ENCODE measurements at regions not wholly inside any gene's neighbourhood (a gene's known extent, or its start where the extent isn't known, plus 50 kb on each side); places are given as distances from the start of the nearest gene placed in this dataset.
"Not testable (repeated sequence)": the region's sequence is repeated elsewhere in the genome, so short reads cannot be mapped to it uniquely, and the experiment has no call there.

- no peak overlapping the region for H3K27ac ChIP-seq (ENCODE audit: extremely low read length, insufficient read depth, low read length)
- H3K4me3 ChIP-seq (replicated peaks in 1 of 3; ENCODE audit: insufficient read depth in 1 of 3, low read depth in 2 of 3, low read length in 3 of 3), result no peak overlapping the region
- H3K9me3 ChIP-seq (ENCODE audit: low read length), result no peaks in the 10 kb centered on the region
- ATAC-seq (no peak), DNase-seq (ENCODE audit: low spot score) (no peak), FAIRE-seq (no peak)
- no peak overlapping the region for H3K4me2 ChIP-seq (ENCODE audit: low read depth, low read length)
- TF ChIP-seq RFX1 (IDR thresholded peaks at IDR 0.05) (no peak), CEBPB (IDR thresholded peaks at IDR 0.05; ENCODE audit: borderline replicate concordance, low read depth, low read length) (peak; percentile 88), CEBPG (CRISPR knock-in tag; IDR thresholded peaks at IDR 0.05) (peak; percentile 31; the same call in 1 of the 2 replicates)
- no peaks in the 10 kb centered on the region for H3K36me3 ChIP-seq (replicated peaks in 1 of 2; ENCODE audit: control insufficient read depth in 1 of 2, insufficient read depth in 2 of 2, low read length in 2 of 2)
- intact Hi-C loops (cut with micrococcal nuclease; ENCODE audit: unreplicated experiment) (no loop called here), in situ Hi-C loops (cut with HindIII; ENCODE audit: extremely low pct_ligation_motif_present, low pct_unique_long_range_greater_than_20kb) (no loop called here)
- CTCF ChIA-PET (ENCODE audit: low intra/inter-chr PET ratio, low total read pairs), result no interaction called here
- POLR2A ChIA-PET, result no interaction called here
- H4K20me1 ChIP-seq (ENCODE audit: insufficient read depth, low read length), result no peaks in the 10 kb centered on the region
- H3K27me3 ChIP-seq (ENCODE audit: control insufficient read depth in 1 of 2, insufficient read depth in 2 of 2, low read length in 2 of 2), result no peaks in the 10 kb centered on the region
- no peak overlapping the region for H2AFZ ChIP-seq (ENCODE audit: low read length)
- no TSS peak for BruUV-seq (replicated peaks)
- H3K79me2 ChIP-seq (ENCODE audit: insufficient read depth, low read length), result no peaks in the 10 kb centered on the region
- no peak overlapping the region for H3K9ac ChIP-seq (ENCODE audit: insufficient read depth, low read depth, low read length)
- no peaks in the 10 kb centered on the region for H3K4me1 ChIP-seq (ENCODE audit: insufficient read depth, low read length)
Measured at GRCh38 chr18:71223486-71223885, 934.6 kb downstream of the SOCS6 start.

GRCh38 chr18:71221405-71221804, 932.6 kb downstream of the SOCS6 start:
- no peak for FAIRE-seq
- Histone ChIP-seq H4K20me1 (ENCODE audit: insufficient read depth, low read length) (no peaks in the 10 kb centered on the region), H3K4me1 (ENCODE audit: insufficient read depth, low read length) (no peaks in the 10 kb centered on the region), H3K27me3 (ENCODE audit: control insufficient read depth in 1 of 2, insufficient read depth in 2 of 2, low read length in 2 of 2) (no peaks in the 10 kb centered on the region), H3K27ac (ENCODE audit: extremely low read length, insufficient read depth, low read length) (no peak overlapping the region), H3K4me3 (replicated peaks in 1 of 3; ENCODE audit: insufficient read depth in 1 of 3, low read depth in 2 of 3, low read length in 3 of 3) (no peak overlapping the region), H3K9ac (ENCODE audit: insufficient read depth, low read depth, low read length) (no peak overlapping the region), H3K79me2 (ENCODE audit: insufficient read depth, low read length) (no peaks in the 10 kb centered on the region), H3K9me3 (ENCODE audit: low read length) (no peaks in the 10 kb centered on the region), H3K36me3 (replicated peaks in 1 of 2; ENCODE audit: control insufficient read depth in 1 of 2, insufficient read depth in 2 of 2, low read length in 2 of 2) (no peaks in the 10 kb centered on the region), H2AFZ (ENCODE audit: low read length) (no peak overlapping the region), H3K4me2 (ENCODE audit: low read depth, low read length) (no peak overlapping the region)
- intact Hi-C loops (cut with micrococcal nuclease; ENCODE audit: unreplicated experiment) (no loop called here), in situ Hi-C loops (cut with HindIII; ENCODE audit: extremely low pct_ligation_motif_present, low pct_unique_long_range_greater_than_20kb) (no loop called here)
- ATAC-seq, result no peak
- BruUV-seq (replicated peaks), result no TSS peak
- CTCF ChIA-PET (ENCODE audit: low intra/inter-chr PET ratio, low total read pairs), result no interaction called here
- no peak for DNase-seq (ENCODE audit: low spot score)
- POLR2A ChIA-PET, result no interaction called here
- WGBS (ENCODE audit: low lambda C conversion rate), result 32% methylated on average over 6 of the region's 6 CpGs
- TF ChIP-seq HBP1 (CRISPR knock-in tag; IDR thresholded peaks at IDR 0.05; ENCODE audit: low read depth) (no peak), RFX1 (IDR thresholded peaks at IDR 0.05) (no peak), ZNF790 (CRISPR knock-in tag; IDR thresholded peaks at IDR 0.05; ENCODE audit: borderline replicate concordance) (no peak), ATAD3A (CRISPR knock-in tag; IDR thresholded peaks at IDR 0.05) (no peak), ATRX (CRISPR knock-in tag; IDR thresholded peaks at IDR 0.05; ENCODE audit: borderline replicate concordance) (no peak), ARNT (IDR thresholded peaks at IDR 0.05) (no peak), ZNF672 (CRISPR knock-in tag; IDR thresholded peaks at IDR 0.05) (no peak), ZNF891 (CRISPR knock-in tag; IDR thresholded peaks at IDR 0.05) (no peak)

GRCh38 chr18:71212739-71213138, 923.9 kb downstream of the SOCS6 start:
- DNase-seq (ENCODE audit: low spot score); FAIRE-seq; in situ Hi-C loops (cut with HindIII; ENCODE audit: extremely low pct_ligation_motif_present, low pct_unique_long_range_greater_than_20kb); H2AFZ ChIP-seq (ENCODE audit: low read length); H3K27me3 ChIP-seq (ENCODE audit: control insufficient read depth in 1 of 2, insufficient read depth in 2 of 2, low read length in 2 of 2); POLR2A ChIA-PET; H3K9ac ChIP-seq (ENCODE audit: insufficient read depth, low read depth, low read length); H3K36me3 ChIP-seq (replicated peaks in 1 of 2; ENCODE audit: control insufficient read depth in 1 of 2, insufficient read depth in 2 of 2, low read length in 2 of 2); BruUV-seq (replicated peaks); H3K4me3 ChIP-seq (replicated peaks in 1 of 3; ENCODE audit: insufficient read depth in 1 of 3, low read depth in 2 of 3, low read length in 3 of 3); H3K79me2 ChIP-seq (ENCODE audit: insufficient read depth, low read length); H3K4me1 ChIP-seq (ENCODE audit: insufficient read depth, low read length); CTCF ChIA-PET (ENCODE audit: low intra/inter-chr PET ratio, low total read pairs); H3K9me3 ChIP-seq (ENCODE audit: low read length); H3K27ac ChIP-seq (ENCODE audit: extremely low read length, insufficient read depth, low read length); ATAC-seq; H4K20me1 ChIP-seq (ENCODE audit: insufficient read depth, low read length); H3K4me2 ChIP-seq (ENCODE audit: low read depth, low read length); intact Hi-C loops (cut with micrococcal nuclease; ENCODE audit: unreplicated experiment): not testable (repeated sequence)
- WGBS (ENCODE audit: low lambda C conversion rate), result 80% methylated on average over 14 of the region's 26 CpGs

Measured in HepG2 (cell line).